ENCODE measurements at regions not wholly inside any gene's neighbourhood (a gene's known extent, or its start where the extent isn't known, plus 50 kb on each side); places are given as distances from the start of the nearest gene placed in this dataset.

- no peak overlapping the region for H3K4me3 ChIP-seq (ENCODE audit: low read depth, low read length)
- CTCF ChIA-PET: interaction anchor here (1.0 kb wide), 1 partner anchor 30 kb away, joined by 3 read pairs; no protein-coding TSS in a partner anchor
These were observed 178.7 kb upstream of the SLC30A5 start for GRCh38 chr5:68915079-68915478.

GRCh38 chr5:68918306-68918705, 175.5 kb upstream of the SLC30A5 start:
- TF ChIP-seq ZNF704 (tag by site-specific recombination; IDR thresholded peaks at IDR 0.05) (no peak), SETDB1 (IDR thresholded peaks at IDR 0.05; ENCODE audit: insufficient read length, low read length) (peak; percentile 33), ZNF571 (tag by site-specific recombination; IDR thresholded peaks at IDR 0.05) (no peak), ZNF626 (tag by site-specific recombination; IDR thresholded peaks at IDR 0.05) (no peak)
- CTCF ChIA-PET: no interaction called here
- POLR2A ChIA-PET: no interaction called here

More at GRCh38 chr5:68915079-68915478, 178.7 kb upstream of the SLC30A5 start:
- H3K36me3 ChIP-seq (ENCODE audit: control insufficient read depth in 2 of 2, insufficient read depth in 1 of 2, low read length in 2 of 2): no peaks in the 10 kb centered on the region
- POLR2A ChIA-PET: no interaction called here
- TF ChIP-seq ZSCAN4 (tag by site-specific recombination; IDR thresholded peaks at IDR 0.05): no peak
- no peak for TF ChIP-seq ZNF211 (tag by site-specific recombination; IDR thresholded peaks at IDR 0.05; ENCODE audit: low read depth)
- no peak for TF ChIP-seq BCL6B (tag by site-specific recombination; IDR thresholded peaks at IDR 0.05)
- TF ChIP-seq PATZ1 (tag by site-specific recombination; IDR thresholded peaks at IDR 0.05): no peak
- no peak for TF ChIP-seq ZNF560 (tag by site-specific recombination; IDR thresholded peaks at IDR 0.05; ENCODE audit: borderline replicate concordance)
- no peak for TF ChIP-seq ZNF174 (tag by site-specific recombination; IDR thresholded peaks at IDR 0.05)
- no peak for TF ChIP-seq BCL11A (tag by site-specific recombination; IDR thresholded peaks at IDR 0.05; ENCODE audit: low read depth)
- no peak for TF ChIP-seq ZNF596 (tag by site-specific recombination; IDR thresholded peaks at IDR 0.05)
- H3K4me1 ChIP-seq (ENCODE audit: control insufficient read depth, insufficient read depth, low read length): no peaks in the 10 kb centered on the region
- H3K27ac ChIP-seq (ENCODE audit: extremely low read depth, low read depth, low read length): no peak overlapping the region
- H3K9me3 ChIP-seq (ENCODE audit: control insufficient read depth, insufficient read depth, low read depth, low read length): no peaks in the 10 kb centered on the region

GRCh38 chr5:68919988-68920490, 173.8 kb upstream of the SLC30A5 start:
- Histone ChIP-seq H3K36me3 (ENCODE audit: control insufficient read depth in 2 of 2, insufficient read depth in 1 of 2, low read length in 2 of 2) (no peaks in the 10 kb centered on the region), H3K9me3 (ENCODE audit: control insufficient read depth, insufficient read depth, low read depth, low read length) (no peaks in the 10 kb centered on the region), H3K4me1 (ENCODE audit: control insufficient read depth, insufficient read depth, low read length) (no peaks in the 10 kb centered on the region), H3K4me3 (ENCODE audit: low read depth, low read length) (no peak overlapping the region), H3K27ac (ENCODE audit: extremely low read depth, low read depth, low read length) (no peak overlapping the region)
- ChIA-PET CTCF (interaction anchor here (0.7 kb wide), 1 partner anchor 540 kb away, joined by 3 read pairs; no protein-coding TSS in a partner anchor), POLR2A (no interaction called here)
- TF ChIP-seq ZNF561 (tag by site-specific recombination; IDR thresholded peaks at IDR 0.05; ENCODE audit: borderline replicate concordance) (no peak), ZNF488 (tag by site-specific recombination; IDR thresholded peaks at IDR 0.05) (no peak), ZFP3 (tag by site-specific recombination; IDR thresholded peaks at IDR 0.05; ENCODE audit: low read depth) (no peak), ZNF600 (tag by site-specific recombination; IDR thresholded peaks at IDR 0.05) (no peak), HOXC10 (CRISPR knock-in tag; IDR thresholded peaks at IDR 0.05) (no peak), ZSCAN4 (tag by site-specific recombination; IDR thresholded peaks at IDR 0.05) (no peak), ZNF280C (tag by site-specific recombination; IDR thresholded peaks at IDR 0.05) (no peak), ZNF610 (tag by site-specific recombination; IDR thresholded peaks at IDR 0.05; ENCODE audit: borderline replicate concordance) (no peak), ZNF335 (tag by site-specific recombination; conservative IDR thresholded peaks at IDR 0.05) (no peak), ZNF19 (tag by site-specific recombination; IDR thresholded peaks at IDR 0.05; ENCODE audit: low read depth) (no peak)

More at GRCh38 chr5:68918306-68918705, 175.5 kb upstream of the SLC30A5 start:
- H3K27ac ChIP-seq (ENCODE audit: extremely low read depth, low read depth, low read length): no peak overlapping the region
- H3K4me3 ChIP-seq (ENCODE audit: low read depth, low read length): no peak overlapping the region
- H3K4me1 ChIP-seq (ENCODE audit: control insufficient read depth, insufficient read depth, low read length): no peaks in the 10 kb centered on the region
- no peaks in the 10 kb centered on the region for H3K9me3 ChIP-seq (ENCODE audit: control insufficient read depth, insufficient read depth, low read depth, low read length)
- H3K36me3 ChIP-seq (ENCODE audit: control insufficient read depth in 2 of 2, insufficient read depth in 1 of 2, low read length in 2 of 2): no peaks in the 10 kb centered on the region
